ENCODE measurements at regions not wholly inside any gene's neighbourhood (a gene's known extent, or its start where the extent isn't known, plus 50 kb on each side); places are given as distances from the start of the nearest gene placed in this dataset.

- Histone ChIP-seq H3K27me3 (no peaks in the 10 kb centered on the region), H3K4me3 (no peak overlapping the region), H3K27ac (no peak overlapping the region), H3K9me3 (no peaks in the 10 kb centered on the region), H3K36me3 (no peaks in the 10 kb centered on the region), H3K4me1 (no peaks in the 10 kb centered on the region)
- intact Hi-C loops (cut with DNase I) = no loop called here
- DNase-seq (ENCODE audit: extremely low spot score in 2 of 2) = no peak
- TF ChIP-seq POLR2AphosphoS5 (IDR thresholded peaks at IDR 0.05; ENCODE audit: insufficient read depth in 1 of 2, low read depth in 1 of 2) (no peak), CTCF (IDR thresholded peaks at IDR 0.05) (no peak), POLR2A (IDR thresholded peaks at IDR 0.05) (no peak)
Measured at GRCh38 chr9:99309141-99309939, 87.3 kb downstream of the SEC61B start.

DNA sequence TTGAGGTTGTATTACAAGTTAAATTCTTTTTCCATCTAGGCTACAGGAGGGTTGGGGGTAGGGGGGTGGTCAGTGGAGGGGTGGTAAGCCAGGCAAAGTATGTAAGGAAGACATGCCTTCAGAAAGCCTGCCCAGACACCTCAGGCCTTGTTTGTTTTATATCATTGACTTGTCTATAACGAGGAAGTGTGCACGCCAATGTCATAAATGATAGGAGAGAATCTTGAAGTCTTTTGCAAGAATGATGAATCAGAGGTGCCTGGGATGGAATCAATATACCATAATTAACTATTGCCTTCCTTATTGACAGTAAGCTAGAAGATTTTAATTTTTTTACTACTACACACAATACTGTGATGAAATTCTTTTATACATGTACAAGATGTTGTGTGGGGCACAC lies 90.7 kb downstream of the SEC61B start:
- TF ChIP-seq CTCF (IDR thresholded peaks at IDR 0.05) = no peak
- TF ChIP-seq POLR2AphosphoS5 (IDR thresholded peaks at IDR 0.05; ENCODE audit: insufficient read depth in 1 of 2, low read depth in 1 of 2) = no peak
- TF ChIP-seq POLR2A (IDR thresholded peaks at IDR 0.05) = no peak
- Histone ChIP-seq H3K27me3 (no peaks in the 10 kb centered on the region), H3K4me1 (no peaks in the 10 kb centered on the region), H3K9me3 (no peaks in the 10 kb centered on the region), H3K36me3 (no peaks in the 10 kb centered on the region), H3K4me3 (no peak overlapping the region), H3K27ac (no peak overlapping the region)
- intact Hi-C loops (cut with DNase I) = no loop called here
- DNase-seq (ENCODE audit: extremely low spot score in 2 of 2) = no peak

DNA sequence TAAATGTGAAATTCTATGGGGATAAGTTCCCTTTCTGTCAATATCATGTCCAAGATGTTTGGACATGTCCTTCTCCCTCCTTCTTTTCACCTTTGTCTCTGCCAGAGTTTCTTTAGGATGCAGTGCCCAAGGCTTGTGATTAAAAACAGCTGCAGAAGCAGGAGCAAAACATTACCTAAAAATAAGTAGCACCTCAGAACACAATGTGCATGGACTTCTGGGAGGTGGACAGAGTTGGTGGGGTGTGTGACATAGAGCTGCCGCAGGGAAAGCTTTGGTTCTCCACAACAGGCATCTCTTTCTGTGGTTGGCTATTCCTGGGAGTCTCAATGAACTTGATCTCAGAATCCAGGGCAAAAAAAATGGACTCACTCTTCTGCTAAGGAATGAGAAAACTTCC lies 97.0 kb downstream of the SEC61B start:
- Histone ChIP-seq H3K27ac (no peak overlapping the region), H3K36me3 (no peaks in the 10 kb centered on the region), H3K4me1 (no peaks in the 10 kb centered on the region), H3K27me3 (no peaks in the 10 kb centered on the region), H3K9me3 (no peaks in the 10 kb centered on the region), H3K4me3 (no peak overlapping the region)
- no peak for TF ChIP-seq POLR2A (IDR thresholded peaks at IDR 0.05)
- no peak for TF ChIP-seq CTCF (IDR thresholded peaks at IDR 0.05)
- no peak for TF ChIP-seq POLR2AphosphoS5 (IDR thresholded peaks at IDR 0.05; ENCODE audit: insufficient read depth in 1 of 2, low read depth in 1 of 2)
- intact Hi-C loops (cut with DNase I) = no loop called here
- DNase-seq (ENCODE audit: extremely low spot score in 2 of 2) = no peak

DNA sequence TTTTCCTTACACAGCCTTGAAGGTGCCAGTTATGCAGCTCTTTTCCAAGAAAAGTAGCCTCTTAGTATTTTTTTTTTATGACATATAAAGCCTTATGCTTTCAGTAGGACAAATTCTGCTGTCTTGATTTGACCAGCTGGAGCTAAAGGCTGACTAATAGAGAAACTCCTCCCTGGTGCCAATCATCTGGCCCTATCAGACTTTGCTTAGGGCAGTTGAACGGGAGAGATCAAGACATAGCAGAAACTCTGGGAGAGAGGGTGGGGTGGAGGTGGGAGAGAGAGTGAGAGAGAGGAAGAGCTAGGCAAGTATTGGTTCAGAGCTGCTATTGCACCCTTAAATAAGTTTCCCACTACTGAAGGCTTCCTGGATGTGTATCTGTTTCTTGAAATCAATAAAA lies 100.2 kb downstream of the SEC61B start:
- Histone ChIP-seq H3K4me1 (no peaks in the 10 kb centered on the region), H3K27ac (no peak overlapping the region), H3K27me3 (no peaks in the 10 kb centered on the region), H3K36me3 (no peaks in the 10 kb centered on the region), H3K9me3 (no peaks in the 10 kb centered on the region), H3K4me3 (no peak overlapping the region)
- TF ChIP-seq POLR2AphosphoS5 (IDR thresholded peaks at IDR 0.05; ENCODE audit: insufficient read depth in 1 of 2, low read depth in 1 of 2) = no peak
- no peak for TF ChIP-seq POLR2A (IDR thresholded peaks at IDR 0.05)
- TF ChIP-seq CTCF (IDR thresholded peaks at IDR 0.05) = no peak
- no peak for DNase-seq (ENCODE audit: extremely low spot score in 2 of 2)
- intact Hi-C loops (cut with DNase I) = no loop called here

- intact Hi-C loops (cut with DNase I) = no loop called here
- no peak for TF ChIP-seq CTCF (IDR thresholded peaks at IDR 0.05)
- TF ChIP-seq POLR2A (IDR thresholded peaks at IDR 0.05) = no peak
- TF ChIP-seq POLR2AphosphoS5 (IDR thresholded peaks at IDR 0.05; ENCODE audit: insufficient read depth in 1 of 2, low read depth in 1 of 2) = no peak
- Histone ChIP-seq H3K4me1 (no peaks in the 10 kb centered on the region), H3K36me3 (no peaks in the 10 kb centered on the region), H3K4me3 (no peak overlapping the region), H3K9me3 (no peaks in the 10 kb centered on the region), H3K27me3 (no peaks in the 10 kb centered on the region), H3K27ac (no peak overlapping the region)
- DNase-seq (ENCODE audit: extremely low spot score in 2 of 2) = no peak
Measured at GRCh38 chr9:99326112-99326916, 104.2 kb downstream of the SEC61B start.

Measured in vagina (tissue), 2 donors.